HG02884 (cell line): ENCODE measurements at regions not wholly inside any gene's neighbourhood (a gene's known extent, or its start where the extent isn't known, plus 50 kb on each side); places are given as distances from the start of the nearest gene placed in this dataset.

Experiments used
- ATAC-seq: cut with Tn5 transposase; IDR thresholded peaks from one replicate; pipeline ENCODE4 v1.9.1; 2021; ENCODE audit warnings: mild to moderate bottlenecking, moderate library complexity; ENCODE audit not compliant: unreplicated experiment

- ATAC-seq, result no peak
Measured at GRCh38 chr11:80065086-80065485, 624.3 kb upstream of the TENM4 start.

GRCh38 chr11:80061056-80061455, 620.2 kb upstream of the TENM4 start:
- ATAC-seq, result no peak

- ATAC-seq, result no peak
Measured at GRCh38 chr11:80054582-80055165, 613.8 kb upstream of the TENM4 start.

GRCh38 chr11:80048513-80048912, 607.7 kb upstream of the TENM4 start:
- no peak for ATAC-seq

GRCh38 chr11:80041136-80042000, 600.5 kb upstream of the TENM4 start:
- no peak for ATAC-seq

GRCh38 chr11:80034801-80035200, 594.0 kb upstream of the TENM4 start:
- no peak for ATAC-seq

- no peak for ATAC-seq
Measured at GRCh38 chr11:80031014-80031600, 590.3 kb upstream of the TENM4 start.

GRCh38 chr11:80028998-80029397, 588.2 kb upstream of the TENM4 start:
- no peak for ATAC-seq

GRCh38 chr11:80024119-80024518, 583.3 kb upstream of the TENM4 start:
- no peak for ATAC-seq

- ATAC-seq, result no peak
Measured at GRCh38 chr11:80023386-80023785, 582.6 kb upstream of the TENM4 start.

GRCh38 chr11:80010536-80010935, 569.7 kb upstream of the TENM4 start:
- no peak for ATAC-seq

- no peak for ATAC-seq
Measured at GRCh38 chr11:80009081-80009480, 568.3 kb upstream of the TENM4 start.

GRCh38 chr11:80007616-80008015, 566.8 kb upstream of the TENM4 start:
- no peak for ATAC-seq

GRCh38 chr11:79990141-79990540, 549.3 kb upstream of the TENM4 start:
- no peak for ATAC-seq

GRCh38 chr11:79982185-79982584, 541.4 kb upstream of the TENM4 start:
- no peak for ATAC-seq

- ATAC-seq, result no peak
Measured at GRCh38 chr11:79980916-79981315, 540.1 kb upstream of the TENM4 start.

- no peak for ATAC-seq
Measured at GRCh38 chr11:79973721-79974617, 533.1 kb upstream of the TENM4 start.

- no peak for ATAC-seq
Measured at GRCh38 chr11:79971255-79971654, 530.4 kb upstream of the TENM4 start.

GRCh38 chr11:79966592-79966991, 525.8 kb upstream of the TENM4 start:
- ATAC-seq, result no peak

GRCh38 chr11:79963856-79964645, 523.2 kb upstream of the TENM4 start:
- ATAC-seq, result no peak
